Occipital lobe (tissue), 1 donor: ENCODE measurements at regions not wholly inside any gene's neighbourhood (a gene's known extent, or its start where the extent isn't known, plus 50 kb on each side); places are given as distances from the start of the nearest gene placed in this dataset.
"Not testable (repeated sequence)": the region's sequence is repeated elsewhere in the genome, so short reads cannot be mapped to it uniquely, and the experiment has no call there.

Experiments used
- DNase-seq: peaks from one replicate; lab custom pipeline; 2025; lab: John Stamatoyannopoulos, UW

DNA sequence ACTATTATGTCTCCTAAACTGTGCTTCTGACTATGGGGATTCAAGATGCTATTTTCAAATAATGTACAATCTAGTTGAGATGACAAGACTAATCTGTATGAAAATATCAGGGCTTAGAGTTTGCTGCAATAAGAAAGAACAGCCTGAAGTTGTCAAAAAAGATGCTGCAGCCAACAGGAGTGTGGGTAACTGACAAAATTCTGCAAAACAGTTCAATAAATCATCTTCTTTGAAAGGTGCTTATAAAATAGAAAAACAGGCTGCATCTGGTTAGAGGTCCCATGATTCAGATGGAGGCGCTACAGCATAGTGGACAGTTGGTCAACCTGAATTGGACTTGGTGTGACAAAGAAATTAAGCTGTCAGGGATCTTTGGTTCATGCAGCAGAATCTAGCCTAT, 511.0 kb downstream of the XPNPEP1 start:
- no peak for DNase-seq

DNA sequence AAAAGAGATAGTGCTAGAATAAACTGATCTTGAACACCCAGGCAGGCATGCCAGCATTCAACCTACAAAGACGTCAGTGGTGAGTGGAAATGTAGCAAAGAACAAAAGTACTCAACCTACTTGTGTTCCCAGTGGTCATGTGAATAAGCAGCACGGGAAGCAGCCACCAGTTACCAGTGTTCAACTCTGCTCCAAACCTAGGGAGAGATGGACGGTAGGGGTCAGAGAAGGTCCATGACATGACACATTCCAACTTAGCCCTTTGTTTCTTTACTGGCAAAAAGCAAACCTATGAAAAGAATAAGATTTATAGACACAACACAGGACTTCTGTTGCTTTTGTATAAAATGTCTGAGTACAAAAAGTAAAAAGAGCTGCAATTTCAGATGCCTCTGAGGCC, 511.4 kb downstream of the XPNPEP1 start:
- DNase-seq = no peak

DNA sequence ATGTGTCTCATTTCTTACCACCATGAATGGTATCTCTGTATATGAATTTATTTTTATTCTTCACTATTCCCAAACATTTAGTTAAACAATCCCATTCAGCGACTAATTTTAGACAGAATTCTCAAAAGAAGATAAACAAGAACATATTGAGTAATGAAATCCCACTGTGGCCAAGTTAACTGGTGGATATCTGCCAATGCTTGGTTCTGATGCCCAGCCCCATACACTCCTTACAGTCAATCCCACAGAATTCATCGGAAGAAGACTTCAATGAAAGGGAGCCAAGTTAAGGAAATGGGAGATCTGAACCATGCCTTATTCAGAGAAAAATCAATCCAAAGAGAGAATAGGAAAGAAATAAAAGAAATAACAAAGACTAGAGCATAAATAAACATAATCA, 518.0 kb downstream of the XPNPEP1 start:
- no peak for DNase-seq

DNA sequence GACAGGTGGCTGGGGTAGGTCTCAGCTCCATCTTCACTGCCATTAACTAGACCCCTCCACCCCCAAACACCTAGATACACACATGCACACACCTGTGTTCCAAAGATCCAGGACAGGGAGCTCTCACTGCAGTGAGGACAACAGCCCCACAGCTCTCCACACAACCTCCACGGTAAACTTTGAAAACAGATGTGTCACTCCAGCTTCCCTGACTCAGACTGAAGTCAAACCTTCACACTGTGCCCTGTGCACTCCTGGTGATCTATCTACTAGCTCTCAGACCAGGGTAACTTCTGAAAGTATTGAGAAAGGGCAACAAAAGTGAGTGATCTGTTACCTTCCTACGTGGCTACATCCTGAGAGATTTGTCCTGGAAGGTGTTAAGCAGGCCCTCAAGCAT, 519.8 kb downstream of the XPNPEP1 start:
- DNase-seq = no peak

DNA sequence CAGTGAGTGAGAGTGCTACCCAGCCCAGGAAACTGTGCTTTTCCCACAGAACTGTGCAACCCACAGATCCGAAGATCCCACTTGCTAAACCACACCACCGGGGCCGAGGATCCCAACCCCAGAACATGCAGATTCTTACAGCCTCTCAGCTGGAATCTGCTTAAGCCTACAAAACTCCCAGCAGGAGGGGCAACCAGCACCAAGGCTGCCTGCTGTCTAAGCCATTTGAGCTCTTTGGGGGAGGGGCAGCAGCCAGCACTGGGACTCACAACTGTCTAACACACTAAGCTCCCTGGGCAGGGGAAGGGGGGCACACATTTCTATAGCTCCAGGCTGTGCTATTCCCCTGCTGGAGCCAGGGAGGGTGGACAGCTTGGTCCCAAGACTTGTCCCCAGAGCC, 529.9 kb downstream of the XPNPEP1 start:
- DNase-seq = no peak

- DNase-seq = no peak
Observed at GRCh38 chr10:109386921-109387320, 536.4 kb downstream of the XPNPEP1 start.

- DNase-seq = no peak
Observed at GRCh38 chr10:109386101-109386500, 537.2 kb downstream of the XPNPEP1 start.

- no peak for DNase-seq
Observed at GRCh38 chr10:109379186-109379585, 544.1 kb downstream of the XPNPEP1 start.

- DNase-seq = no peak
Observed at GRCh38 chr10:109374215-109374614, 549.1 kb downstream of the XPNPEP1 start.

DNA sequence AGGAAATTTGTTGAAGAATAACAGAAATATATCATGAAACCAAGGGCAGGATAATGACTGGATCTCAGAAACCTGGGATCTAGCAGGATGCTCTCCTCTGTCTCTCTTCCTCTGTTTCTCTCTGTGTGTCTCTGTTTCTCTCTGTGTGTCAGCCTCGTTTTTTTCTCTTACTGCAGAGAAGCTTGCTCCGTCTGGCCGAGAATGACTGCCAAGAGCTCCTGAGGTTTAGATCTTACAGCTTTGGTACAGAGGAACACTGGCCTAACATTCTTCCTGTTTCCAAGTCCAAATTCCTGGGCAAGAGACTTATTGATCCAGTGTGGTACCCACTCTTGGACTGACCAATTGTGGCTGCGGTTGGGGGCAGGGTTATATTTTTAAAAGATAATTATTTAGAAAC, 564.0 kb downstream of the XPNPEP1 start:
- no peak for DNase-seq

DNA sequence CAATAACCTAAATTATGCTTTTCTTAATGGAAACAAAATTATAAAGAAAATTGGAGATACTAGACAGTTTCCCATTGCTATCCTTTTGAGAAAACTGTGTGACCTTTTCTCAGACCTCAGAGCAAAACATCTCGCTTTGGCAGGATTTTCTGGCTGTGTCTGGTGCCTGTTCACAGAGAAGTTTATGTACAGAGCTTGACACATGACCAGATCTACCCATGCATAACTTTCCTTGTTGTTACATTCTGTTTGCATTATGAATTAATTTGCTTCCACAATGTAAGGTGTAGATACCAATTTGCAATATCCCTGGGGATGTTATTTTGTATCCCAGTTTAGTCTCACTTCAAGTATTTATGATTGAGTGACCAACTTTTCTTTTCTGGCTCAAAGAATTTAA, 565.0 kb downstream of the XPNPEP1 start:
- DNase-seq = no peak

- no peak for DNase-seq
Observed at GRCh38 chr10:109348324-109348723, 575.0 kb downstream of the XPNPEP1 start.

DNA sequence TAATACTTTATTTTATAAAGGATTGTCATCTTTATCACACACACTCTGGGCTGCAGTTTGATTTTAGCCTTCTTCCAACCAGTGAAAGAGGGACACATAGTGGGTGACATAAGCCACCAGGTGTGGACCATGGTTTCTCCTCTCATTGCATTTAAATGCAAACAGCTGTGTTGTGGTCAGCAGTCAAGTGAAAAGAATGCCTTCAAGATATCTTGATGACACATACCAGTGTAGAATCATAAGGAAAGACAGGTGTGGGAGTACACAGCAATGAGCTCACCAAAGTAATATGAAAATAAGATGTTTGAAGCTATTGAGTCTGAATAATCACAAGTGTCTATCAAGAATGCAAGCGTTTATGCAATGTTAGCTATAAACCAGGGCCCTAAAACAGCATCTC, 580.0 kb downstream of the XPNPEP1 start:
- no peak for DNase-seq

GRCh38 chr10:109341986-109342385, 581.3 kb downstream of the XPNPEP1 start:
- DNase-seq = no peak

GRCh38 chr10:109328001-109328400, 595.3 kb downstream of the XPNPEP1 start:
- DNase-seq = no peak

- no peak for DNase-seq
Observed at GRCh38 chr10:109327266-109327665, 596.0 kb downstream of the XPNPEP1 start.

- DNase-seq = no peak
Observed at GRCh38 chr10:109324721-109325120, 598.6 kb downstream of the XPNPEP1 start.

DNA sequence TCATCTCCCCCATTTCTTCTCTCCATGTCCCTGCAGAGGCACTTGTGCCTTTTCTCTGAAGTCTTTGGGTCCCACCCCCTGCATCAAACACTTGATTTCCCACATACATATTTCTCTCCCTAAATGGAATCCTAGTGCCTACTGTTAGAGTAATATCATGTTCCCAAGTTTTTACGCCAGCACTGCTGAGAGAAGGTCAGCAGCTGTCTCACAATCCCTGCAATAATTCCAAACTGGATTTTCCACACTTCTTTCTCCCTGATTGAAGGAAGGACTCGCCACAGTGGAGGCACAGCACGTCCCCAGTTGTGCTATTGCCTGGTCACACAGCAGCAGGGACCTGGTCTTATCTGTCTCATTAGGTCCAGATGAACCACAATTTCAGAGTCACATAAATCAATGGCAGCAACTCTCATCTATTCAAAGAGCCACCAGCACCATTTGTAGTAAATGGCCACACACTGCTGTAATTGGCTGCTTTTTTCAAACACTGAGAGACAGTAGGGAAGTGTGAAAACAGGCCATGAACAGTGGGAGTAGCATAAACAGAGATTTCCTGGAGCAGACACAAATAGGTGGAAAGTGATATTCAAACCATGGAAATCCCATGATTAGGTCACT, 605.5 kb downstream of the XPNPEP1 start:
- no peak for DNase-seq

DNA sequence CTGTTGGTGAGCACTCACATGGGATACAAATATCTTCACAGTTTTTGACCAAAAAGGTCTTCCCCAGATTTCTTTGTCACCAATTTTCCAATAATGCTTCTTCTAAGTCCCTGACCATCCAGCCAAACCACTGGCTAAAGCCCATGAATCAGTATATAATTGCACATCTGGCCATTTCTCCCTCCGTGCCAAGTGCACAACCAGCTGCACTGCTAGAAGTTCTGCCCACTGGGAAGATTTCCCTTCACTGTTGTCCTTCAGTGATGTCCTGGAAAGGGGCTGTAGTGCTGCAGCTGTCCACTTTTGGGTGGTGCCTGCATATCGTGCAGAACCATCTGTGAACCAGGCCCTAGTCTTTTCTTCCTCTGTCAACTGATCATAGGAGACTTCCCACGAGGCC, 609.3 kb downstream of the XPNPEP1 start:
- not testable (repeated sequence) for DNase-seq

DNA sequence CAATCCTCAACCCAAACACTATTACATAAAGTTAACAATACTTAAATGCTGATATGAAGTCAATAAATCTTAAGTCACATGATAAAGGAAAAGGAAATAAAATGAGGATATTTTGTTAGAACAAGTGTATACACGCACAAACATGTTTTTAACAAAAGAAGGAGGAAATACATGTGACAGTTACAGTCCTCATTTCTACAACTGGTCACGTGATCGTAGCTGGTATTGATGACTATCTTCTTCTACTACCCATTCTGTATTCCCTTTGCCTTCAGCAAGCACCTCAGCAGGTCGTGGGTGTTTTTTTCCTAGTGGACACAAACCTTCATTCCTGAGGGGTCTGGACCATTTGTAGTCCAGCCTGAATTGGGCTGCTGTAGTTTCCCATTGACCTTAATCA, 610.8 kb downstream of the XPNPEP1 start:
- DNase-seq = not testable (repeated sequence)

GRCh38 chr10:109308971-109309370, 614.3 kb downstream of the XPNPEP1 start:
- no peak for DNase-seq

DNA sequence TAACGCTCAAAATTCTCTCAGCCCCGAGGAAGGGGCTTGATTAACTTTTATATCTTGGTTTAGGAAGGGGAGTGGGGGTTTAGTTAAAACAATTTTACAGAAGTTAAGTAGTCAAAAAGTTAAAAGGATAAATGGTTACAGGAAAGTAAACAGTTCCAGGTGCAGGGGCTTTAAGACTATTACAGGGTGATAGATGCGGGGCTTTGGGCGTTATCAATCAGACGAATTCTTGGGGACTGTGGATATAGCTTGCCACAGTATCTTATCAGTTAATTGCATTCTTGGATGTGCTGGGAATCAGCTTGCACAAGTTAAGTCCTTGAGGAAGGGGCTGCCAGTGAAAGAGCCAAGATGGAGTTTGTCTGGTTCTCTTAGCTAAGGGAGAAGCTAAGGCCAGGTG, 616.2 kb downstream of the XPNPEP1 start:
- DNase-seq = not testable (repeated sequence)

DNA sequence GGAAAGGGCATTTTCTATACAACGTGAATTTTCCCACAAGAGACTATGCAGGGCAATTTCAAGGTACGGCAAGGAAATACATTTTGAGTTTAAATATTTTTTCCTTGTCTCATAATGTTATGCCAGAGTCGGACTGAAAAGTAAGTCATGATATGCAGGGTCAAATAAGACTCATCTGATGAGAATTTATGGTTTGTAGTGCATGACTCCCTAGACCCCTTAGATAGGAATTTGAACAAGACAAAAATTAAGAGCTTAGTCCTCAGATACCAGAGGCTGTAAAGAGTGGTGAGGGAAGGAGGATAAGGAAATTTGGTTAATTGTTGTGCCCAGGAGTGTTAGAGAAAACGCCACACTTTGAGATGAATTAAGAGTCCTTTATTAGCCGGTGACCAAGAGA, 616.6 kb downstream of the XPNPEP1 start:
- DNase-seq = no peak

DNA sequence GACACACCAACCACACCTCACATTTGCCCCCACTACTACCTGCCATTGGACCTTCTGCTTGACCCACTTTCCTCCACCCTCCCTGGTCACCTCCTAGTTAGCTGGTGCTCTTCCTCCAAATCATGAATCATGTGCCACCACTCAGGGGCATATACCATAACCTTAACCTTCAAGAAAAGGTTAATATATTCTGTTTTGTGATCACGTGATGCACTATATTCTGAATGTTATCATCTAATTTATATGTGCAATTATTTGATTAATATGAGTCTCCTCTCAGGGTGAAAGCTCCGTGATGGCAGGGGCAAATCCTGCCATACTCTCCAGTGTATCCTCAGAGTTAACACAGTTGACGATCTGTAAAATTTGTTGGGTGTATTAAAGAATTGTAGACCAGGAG, 635.5 kb downstream of the XPNPEP1 start:
- DNase-seq = no peak
